ENCODE measurements at regions not wholly inside any gene's neighbourhood (a gene's known extent, or its start where the extent isn't known, plus 50 kb on each side); places are given as distances from the start of the nearest gene placed in this dataset.

GRCh38 chr2:59044736-59045135 is 803.6 kb upstream of the FANCL start:
- TF ChIP-seq EZH2 (IDR thresholded peaks at IDR 0.05; ENCODE audit: insufficient read depth, poor library complexity, severe bottlenecking) (no peak), EZH2phosphoT487 (IDR thresholded peaks at IDR 0.05; ENCODE audit: insufficient read depth, low read depth) (no peak)
- no peak for DNase-seq

DNA sequence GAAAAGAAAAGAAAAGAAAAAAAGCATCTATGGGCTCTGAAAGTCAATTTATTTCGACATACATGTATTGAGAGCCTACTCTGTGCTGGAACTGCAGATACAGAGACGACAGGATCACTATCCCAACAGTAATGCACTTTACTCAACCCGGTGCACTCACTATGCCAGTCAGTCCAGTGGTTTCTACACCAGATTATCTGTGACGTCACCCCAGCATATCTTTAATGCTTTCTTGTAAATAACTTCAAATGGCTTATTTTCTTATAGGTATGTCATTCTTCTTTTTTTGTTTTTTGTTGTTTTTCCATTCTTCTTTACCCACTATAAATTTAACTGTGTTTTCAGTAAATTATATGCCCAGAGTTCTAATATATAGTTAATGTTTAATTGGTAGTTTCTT is 800.0 kb upstream of the FANCL start:
- H3K4me2 ChIP-seq (ENCODE audit: unreplicated experiment), result no peak overlapping the region
- no peaks in the 10 kb centered on the region for H3K4me1 ChIP-seq (ENCODE audit: insufficient read depth)
- H3K9ac ChIP-seq, result no peak overlapping the region
- WGBS, 2 experiments (ENCODE audit: low coverage in 1 of 2, low lambda C conversion rate in 2 of 2, missing lambda C conversion rate in 2 of 2), result 35 to 39% methylated on average over 4 of the region's 4 CpGs
- no peak for DNase-seq
- no peak overlapping the region for H2AFZ ChIP-seq
- in situ Hi-C loops (cut with MboI), result loop anchor here (25.0 kb wide), 1 partner anchor 1521 kb away; the partner anchor contains the start of gene BCL11A
- H3K36me3 ChIP-seq (ENCODE audit: low read depth), result no peaks in the 10 kb centered on the region
- no peaks in the 10 kb centered on the region for H3K9me3 ChIP-seq (ENCODE audit: low read depth)
- no peak overlapping the region for H3K27ac ChIP-seq
- H3K79me2 ChIP-seq (ENCODE audit: insufficient read depth), result no peaks in the 10 kb centered on the region
- no peak for TF ChIP-seq EZH2 (IDR thresholded peaks at IDR 0.05; ENCODE audit: insufficient read depth, poor library complexity, severe bottlenecking)
- TF ChIP-seq EZH2phosphoT487 (IDR thresholded peaks at IDR 0.05; ENCODE audit: insufficient read depth, low read depth), result no peak
- no peaks in the 10 kb centered on the region for H4K20me1 ChIP-seq (ENCODE audit: insufficient read depth)
- H3K4me3 ChIP-seq, result no peak overlapping the region
- H3K27me3 ChIP-seq (replicated peaks; ENCODE audit: insufficient read depth), result no peaks in the 10 kb centered on the region
- H3K9me2 ChIP-seq (ENCODE audit: insufficient read depth), result no peaks in the 10 kb centered on the region
- no peaks in the 10 kb centered on the region for H3F3A ChIP-seq (ENCODE audit: insufficient read depth)

More at GRCh38 chr2:59044736-59045135, 803.6 kb upstream of the FANCL start:
- H4K20me1 ChIP-seq (ENCODE audit: insufficient read depth), result no peaks in the 10 kb centered on the region
- no peak overlapping the region for H3K4me3 ChIP-seq
- H3K9ac ChIP-seq, result no peak overlapping the region
- no peaks in the 10 kb centered on the region for H3K79me2 ChIP-seq (ENCODE audit: insufficient read depth)
- H3K9me2 ChIP-seq (ENCODE audit: insufficient read depth), result no peaks in the 10 kb centered on the region
- H3F3A ChIP-seq (ENCODE audit: insufficient read depth), result no peaks in the 10 kb centered on the region
- in situ Hi-C loops (cut with MboI), result loop anchor here (25.0 kb wide), 1 partner anchor 1518 kb away; the partner anchor contains the start of gene BCL11A
- no peak overlapping the region for H3K27ac ChIP-seq
- H3K4me2 ChIP-seq (ENCODE audit: unreplicated experiment), result no peak overlapping the region
- no peaks in the 10 kb centered on the region for H3K27me3 ChIP-seq (replicated peaks; ENCODE audit: insufficient read depth)
- no peaks in the 10 kb centered on the region for H3K4me1 ChIP-seq (ENCODE audit: insufficient read depth)
- H2AFZ ChIP-seq, result no peak overlapping the region
- no peaks in the 10 kb centered on the region for H3K9me3 ChIP-seq (ENCODE audit: low read depth)
- no peaks in the 10 kb centered on the region for H3K36me3 ChIP-seq (ENCODE audit: low read depth)
- 83 to 87% methylated on average over 1 of the region's 1 CpG for WGBS, 2 experiments (ENCODE audit: low coverage in 1 of 2, low lambda C conversion rate in 2 of 2, missing lambda C conversion rate in 2 of 2)

- DNase-seq, result peak; percentile 3
- H3K9me3 ChIP-seq (ENCODE audit: low read depth), result no peaks in the 10 kb centered on the region
- H3K27me3 ChIP-seq (replicated peaks; ENCODE audit: insufficient read depth), result 0 out of 2 replicates have a peak, but pooled peaks cover under 1% of the 10 kb centered on the region
- no peaks in the 10 kb centered on the region for H3F3A ChIP-seq (ENCODE audit: insufficient read depth)
- H3K79me2 ChIP-seq (ENCODE audit: insufficient read depth), result no peaks in the 10 kb centered on the region
- no peaks in the 10 kb centered on the region for H4K20me1 ChIP-seq (ENCODE audit: insufficient read depth)
- H3K9ac ChIP-seq, result no peak overlapping the region
- WGBS, 2 experiments (ENCODE audit: low coverage in 1 of 2, low lambda C conversion rate in 2 of 2, missing lambda C conversion rate in 2 of 2), result 0% methylated on average over 1 of the region's 1 CpG
- in situ Hi-C loops (cut with MboI), result loop anchor here (25.0 kb wide), 1 partner anchor 1527 kb away; the partner anchor contains the start of gene BCL11A
- H3K36me3 ChIP-seq (ENCODE audit: low read depth), result no peaks in the 10 kb centered on the region
- H3K9me2 ChIP-seq (ENCODE audit: insufficient read depth), result no peaks in the 10 kb centered on the region
- H2AFZ ChIP-seq, result no peak overlapping the region
- no peak overlapping the region for H3K4me2 ChIP-seq (ENCODE audit: unreplicated experiment)
- no peak overlapping the region for H3K27ac ChIP-seq
- TF ChIP-seq EZH2phosphoT487 (IDR thresholded peaks at IDR 0.05; ENCODE audit: insufficient read depth, low read depth) (no peak), EZH2 (IDR thresholded peaks at IDR 0.05; ENCODE audit: insufficient read depth, poor library complexity, severe bottlenecking) (no peak)
- H3K4me3 ChIP-seq, result no peak overlapping the region
- H3K4me1 ChIP-seq (ENCODE audit: insufficient read depth), result no peaks in the 10 kb centered on the region
Observed at GRCh38 chr2:59034837-59035236, 793.7 kb upstream of the FANCL start.

GRCh38 chr2:59034106-59034505 is 793.0 kb upstream of the FANCL start:
- Histone ChIP-seq H2AFZ (no peak overlapping the region), H3K9me3 (ENCODE audit: low read depth) (no peaks in the 10 kb centered on the region), H3K9ac (no peak overlapping the region), H4K20me1 (ENCODE audit: insufficient read depth) (no peaks in the 10 kb centered on the region), H3K27me3 (replicated peaks; ENCODE audit: insufficient read depth) (peaks cover 6% of the 10 kb centered on the region; the same call in 1 of the 2 replicates), H3K4me3 (no peak overlapping the region), H3K4me2 (ENCODE audit: unreplicated experiment) (no peak overlapping the region), H3K27ac (no peak overlapping the region), H3K36me3 (ENCODE audit: low read depth) (no peaks in the 10 kb centered on the region), H3F3A (ENCODE audit: insufficient read depth) (no peaks in the 10 kb centered on the region), H3K4me1 (ENCODE audit: insufficient read depth) (no peaks in the 10 kb centered on the region), H3K9me2 (ENCODE audit: insufficient read depth) (no peaks in the 10 kb centered on the region), H3K79me2 (ENCODE audit: insufficient read depth) (no peaks in the 10 kb centered on the region)
- no peak for DNase-seq
- no peak for TF ChIP-seq EZH2 (IDR thresholded peaks at IDR 0.05; ENCODE audit: insufficient read depth, poor library complexity, severe bottlenecking)
- TF ChIP-seq EZH2phosphoT487 (IDR thresholded peaks at IDR 0.05; ENCODE audit: insufficient read depth, low read depth), result no peak
- 56 to 61% methylated on average over 3 of the region's 3 CpGs for WGBS, 2 experiments (ENCODE audit: low coverage in 1 of 2, low lambda C conversion rate in 2 of 2, missing lambda C conversion rate in 2 of 2)
- in situ Hi-C loops (cut with MboI), result loop anchor here (25.0 kb wide), 1 partner anchor 1528 kb away; the partner anchor contains the start of gene BCL11A

Measured in GM23248 (cell line).